ENCODE measurements at regions not wholly inside any gene's neighbourhood (a gene's known extent, or its start where the extent isn't known, plus 50 kb on each side); places are given as distances from the start of the nearest gene placed in this dataset.
"Not testable (repeated sequence)": the region's sequence is repeated elsewhere in the genome, so short reads cannot be mapped to it uniquely, and the experiment has no call there.

DNA sequence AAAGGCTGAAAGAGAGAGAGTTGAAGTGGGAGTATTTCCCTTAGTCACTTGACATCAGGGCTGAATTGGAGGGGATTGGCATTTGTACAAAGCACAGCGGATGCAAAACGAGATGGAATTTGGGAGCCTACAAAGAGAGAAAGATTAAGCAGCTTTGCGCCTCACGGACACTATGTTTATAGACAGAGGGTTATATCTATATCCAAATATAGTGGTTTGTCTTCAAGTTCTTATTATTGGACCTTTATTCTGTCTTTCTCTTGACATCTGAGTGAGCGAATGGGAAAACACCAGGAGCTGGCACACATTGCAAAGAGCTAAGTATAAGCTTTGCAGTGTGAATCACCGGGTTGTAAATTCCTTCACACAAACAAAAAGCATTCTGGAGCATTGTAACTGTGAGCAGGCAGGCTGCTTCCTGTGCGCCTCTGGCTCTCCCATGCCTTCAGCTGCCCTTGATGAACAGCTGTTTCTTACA lies 500.2 kb downstream of the STIM2 start:
- no peak for DNase-seq (ENCODE audit: low spot score)

DNA sequence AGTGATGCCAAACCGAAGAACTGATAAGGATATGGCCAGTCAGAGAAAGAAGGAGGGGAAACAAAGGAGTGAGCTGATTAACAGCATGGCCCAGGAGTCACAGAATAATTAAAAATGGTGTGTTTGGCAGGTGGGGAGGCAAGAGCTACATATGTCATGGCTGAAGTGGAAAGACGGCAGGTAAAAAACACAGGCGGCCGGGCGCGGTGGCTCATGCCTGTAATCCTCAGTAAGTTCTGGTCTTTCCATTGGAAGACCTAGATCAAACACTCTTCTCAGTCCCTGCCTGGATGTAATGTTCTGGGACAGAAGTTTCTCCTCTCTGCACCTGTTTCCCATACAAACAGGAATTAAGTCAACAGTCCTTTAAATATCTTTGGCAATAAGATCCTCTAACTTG lies 503.9 kb downstream of the STIM2 start:
- DNase-seq (ENCODE audit: low spot score): no peak

DNA sequence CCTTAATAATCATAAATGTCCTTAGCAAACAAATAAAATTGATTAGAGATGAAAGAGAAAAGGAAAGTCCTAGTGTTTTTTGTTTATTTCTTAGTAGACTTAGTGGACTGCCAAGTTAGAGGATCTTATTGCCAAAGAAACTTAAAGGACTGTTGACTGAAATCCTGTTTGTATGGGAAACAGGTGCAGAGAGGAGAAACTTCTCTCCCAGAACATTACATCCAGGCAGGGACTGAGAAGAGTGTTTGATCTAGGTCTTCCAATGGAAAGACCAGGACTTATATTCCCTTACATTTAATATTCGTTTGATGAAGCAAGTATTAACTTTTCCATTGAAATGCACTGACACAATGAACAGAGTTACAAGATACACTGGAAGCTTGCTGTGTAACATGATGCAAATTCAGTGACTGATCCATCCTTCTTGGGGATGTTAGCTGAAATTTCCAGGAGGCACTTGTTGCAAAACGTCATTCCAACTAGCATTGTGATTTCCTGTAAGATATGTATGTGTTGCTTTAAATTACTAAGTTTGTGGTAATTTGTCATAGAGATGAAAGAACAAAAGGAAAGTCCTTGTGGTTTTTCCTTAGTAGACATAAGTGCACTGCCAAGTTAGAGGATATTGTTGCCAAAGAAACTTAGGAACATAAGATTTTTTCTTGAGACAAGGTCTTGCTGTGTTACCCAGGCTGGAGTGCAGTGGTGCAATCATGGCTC lies 505.6 kb downstream of the STIM2 start:
- no peak for DNase-seq (ENCODE audit: low spot score)

DNA sequence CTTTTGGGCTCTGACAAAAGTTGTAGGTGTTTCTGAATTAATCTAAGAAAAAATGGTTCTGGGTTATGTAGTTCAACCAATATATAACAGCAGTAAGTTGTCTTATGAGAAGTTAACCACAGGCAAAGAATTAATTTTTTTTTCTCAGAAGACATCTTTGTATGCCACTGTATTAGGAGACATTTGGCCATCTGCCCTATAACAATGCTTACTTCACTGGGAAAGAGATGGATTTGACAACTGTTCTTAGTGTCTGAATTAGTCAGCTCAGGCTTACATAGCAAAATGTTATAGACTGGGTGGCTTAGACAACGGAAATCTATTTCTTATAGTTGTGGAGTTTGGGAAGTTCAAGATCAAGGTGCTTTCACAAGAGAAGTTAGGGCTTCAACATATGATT lies 508.1 kb downstream of the STIM2 start:
- no peak for DNase-seq (ENCODE audit: low spot score)

DNA sequence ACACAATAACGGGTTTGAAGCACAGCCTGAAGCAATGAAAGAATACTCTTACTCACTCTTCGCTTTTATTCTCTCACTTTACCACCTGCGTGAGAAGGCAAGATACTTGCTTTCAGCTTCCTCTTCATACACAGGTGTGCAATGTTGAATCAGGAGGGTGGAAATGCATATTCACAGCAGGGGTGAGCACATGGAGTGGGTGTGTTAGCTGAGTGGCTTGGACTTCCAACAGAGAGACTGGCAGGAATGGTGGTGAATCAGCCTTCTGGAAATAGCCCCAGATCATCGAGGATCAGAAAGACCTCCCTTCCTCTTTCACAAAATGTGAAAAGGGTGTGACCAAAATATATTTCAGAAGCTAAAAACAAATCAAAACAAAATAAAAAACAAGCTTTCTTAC lies 521.2 kb downstream of the STIM2 start:
- DNase-seq (ENCODE audit: low spot score): no peak

DNA sequence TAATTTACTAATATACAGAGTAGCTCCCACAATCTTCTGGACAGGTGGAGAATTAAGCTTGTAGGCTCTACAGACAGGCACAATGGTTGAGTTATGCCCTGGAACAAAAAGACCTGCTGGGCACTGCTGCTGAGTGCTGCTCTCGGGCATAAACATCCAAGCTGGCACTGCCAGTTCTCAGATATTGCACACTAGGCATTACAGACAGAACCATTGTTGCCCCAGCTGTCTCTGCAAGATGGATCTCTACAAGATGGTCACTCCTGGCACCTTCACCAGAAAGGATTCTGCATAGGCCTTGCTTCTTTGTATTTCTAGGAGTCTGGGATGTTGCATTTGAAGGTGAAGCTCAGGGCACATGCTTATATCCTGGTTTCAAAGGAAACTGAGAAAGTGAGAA lies 527.1 kb downstream of the STIM2 start:
- DNase-seq (ENCODE audit: low spot score): no peak

DNA sequence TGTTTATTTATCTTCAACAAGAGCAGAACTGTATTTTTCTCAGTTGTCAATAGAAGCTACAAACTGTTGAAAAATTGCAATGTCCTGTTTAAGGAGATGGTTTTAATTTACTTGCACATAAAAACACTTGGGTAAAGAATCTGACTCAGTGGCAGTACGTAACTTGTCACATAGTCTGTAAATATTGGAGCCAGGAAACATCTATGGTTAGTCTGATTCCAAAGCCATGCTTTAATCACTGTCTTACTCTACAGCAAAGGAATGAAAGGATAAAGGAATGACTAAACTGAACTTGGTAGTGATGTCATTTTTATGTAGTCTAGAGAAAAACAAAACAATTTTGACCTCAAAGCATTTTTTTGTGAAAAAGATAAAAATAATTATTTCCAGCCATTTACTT lies 537.2 kb downstream of the STIM2 start:
- no peak for DNase-seq (ENCODE audit: low spot score)

DNA sequence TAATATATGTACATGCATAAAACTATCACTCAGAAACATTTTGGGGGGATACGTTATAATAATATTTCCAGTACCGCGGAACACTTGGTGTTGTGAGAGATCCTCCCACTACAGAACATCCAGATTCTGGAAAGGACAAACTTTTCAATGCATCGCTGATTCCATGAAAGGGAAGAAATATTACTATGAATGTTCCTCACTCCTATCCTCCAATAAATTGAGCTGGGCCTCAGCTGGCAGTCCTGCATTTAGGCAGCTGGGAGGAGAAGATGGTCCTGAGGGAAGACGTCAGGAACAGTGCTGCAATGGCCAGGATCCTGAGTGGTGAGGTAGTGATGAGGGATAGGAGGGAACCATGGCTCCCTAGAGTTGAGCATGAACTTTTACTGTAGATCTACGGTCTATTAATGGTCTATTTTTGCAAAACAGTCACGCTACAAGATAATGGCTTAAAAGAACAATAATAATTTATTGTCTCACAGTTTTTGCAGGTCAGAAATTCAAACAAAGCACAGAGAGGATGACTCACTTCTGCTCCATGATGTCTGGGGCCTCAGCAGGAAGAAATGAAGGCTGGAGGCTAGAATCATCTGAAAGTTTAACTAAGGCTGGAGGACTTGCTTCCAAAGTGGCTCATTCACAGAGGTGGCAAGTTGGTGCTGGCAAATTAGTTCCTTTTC lies 538.1 kb downstream of the STIM2 start:
- DNase-seq (ENCODE audit: low spot score): no peak

DNA sequence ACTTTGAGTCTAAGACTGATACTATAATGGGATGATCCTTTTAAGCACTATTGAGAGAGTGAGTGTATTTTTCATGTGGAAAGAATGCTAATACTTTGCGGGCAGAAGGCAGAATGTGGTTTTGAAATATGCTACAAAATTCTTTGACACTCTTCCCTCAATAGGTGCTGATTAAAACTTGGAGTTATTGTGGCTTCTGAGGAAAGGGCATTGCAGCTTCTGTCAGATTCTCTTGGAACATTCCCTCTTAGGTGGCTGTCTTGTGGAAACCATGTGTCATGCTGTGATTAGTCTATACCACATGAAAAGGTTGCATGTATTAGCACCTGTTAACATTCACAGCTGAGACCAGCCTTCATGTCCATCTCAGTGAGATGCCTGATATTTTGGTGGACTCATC lies 547.0 kb downstream of the STIM2 start:
- no peak for DNase-seq (ENCODE audit: low spot score)

DNA sequence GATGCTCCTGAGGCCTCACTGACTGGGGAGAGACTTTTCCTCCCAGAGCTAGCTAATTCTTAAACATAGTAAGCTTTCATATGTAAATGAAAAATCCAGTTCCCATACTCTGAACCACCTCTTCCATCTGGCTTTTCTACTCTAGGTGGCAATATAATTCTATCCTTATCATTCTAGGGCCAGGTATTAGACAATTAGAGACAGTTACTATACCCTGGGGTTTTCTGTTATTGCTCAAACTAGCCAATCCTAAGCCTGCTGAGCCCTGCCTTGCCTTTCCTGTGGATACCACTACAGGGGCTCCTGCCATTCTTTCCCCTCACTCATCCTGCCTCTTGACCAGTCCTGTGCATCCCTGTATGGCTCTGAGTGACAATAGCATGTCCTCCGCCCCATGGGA lies 552.0 kb downstream of the STIM2 start:
- DNase-seq (ENCODE audit: low spot score): no peak

DNA sequence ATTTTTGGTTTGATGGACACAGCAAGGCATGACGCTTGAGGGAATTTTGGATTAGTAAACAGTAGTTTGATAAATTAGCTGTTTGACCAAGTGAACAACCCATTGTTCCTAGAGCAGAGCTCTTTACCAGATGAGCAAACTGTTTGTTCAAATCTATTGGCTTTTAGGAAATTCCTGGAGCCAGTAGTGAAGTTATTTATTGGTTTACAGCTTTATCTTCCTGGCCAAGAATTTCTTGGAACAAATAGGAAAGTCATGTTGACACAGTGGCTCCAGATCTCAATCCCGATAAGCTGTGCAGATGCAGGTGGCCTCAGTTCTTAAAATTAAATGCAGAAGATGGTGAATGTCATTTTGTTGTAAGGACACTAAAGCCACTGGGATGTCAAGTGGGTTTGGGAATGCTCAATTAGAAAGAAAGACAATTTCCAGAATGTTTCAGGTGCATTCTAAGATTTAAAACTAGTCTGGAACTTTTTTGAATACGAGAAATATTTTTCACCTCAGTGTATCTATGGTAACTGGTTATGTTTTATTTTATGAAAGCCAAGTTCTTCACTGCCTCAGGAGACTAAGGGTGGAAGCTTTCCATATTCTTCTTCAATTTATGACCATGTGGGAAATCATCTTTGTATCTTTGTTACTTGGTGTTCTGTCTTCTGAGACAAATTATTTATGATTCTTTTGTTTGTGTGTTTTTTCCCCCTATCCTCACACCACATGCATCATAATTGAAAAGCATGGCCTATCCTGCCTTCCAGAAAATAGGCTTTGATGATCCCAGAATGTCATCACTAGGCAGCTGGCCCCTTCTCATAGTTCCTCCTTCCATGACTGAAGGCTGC lies 554.5 kb downstream of the STIM2 start:
- DNase-seq (ENCODE audit: low spot score): no peak

DNA sequence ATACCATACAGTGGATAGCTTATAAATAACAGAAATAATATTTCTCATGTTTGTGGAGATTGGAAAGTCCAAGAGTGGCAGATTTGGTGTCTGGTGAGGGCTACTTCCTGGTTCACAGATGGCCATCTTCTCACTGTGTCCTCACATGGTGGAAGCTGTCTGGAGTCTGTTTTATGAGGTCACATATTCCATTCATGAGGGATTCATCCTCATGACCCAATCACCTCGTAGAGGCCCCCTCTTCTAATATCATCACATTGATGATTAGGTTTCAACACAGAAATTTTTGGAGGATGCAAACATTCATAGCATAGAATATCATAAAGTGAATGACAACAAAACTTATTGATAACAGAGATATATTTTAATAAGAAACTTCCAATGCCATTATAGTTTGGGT lies 568.0 kb downstream of the STIM2 start:
- DNase-seq (ENCODE audit: low spot score): no peak

DNA sequence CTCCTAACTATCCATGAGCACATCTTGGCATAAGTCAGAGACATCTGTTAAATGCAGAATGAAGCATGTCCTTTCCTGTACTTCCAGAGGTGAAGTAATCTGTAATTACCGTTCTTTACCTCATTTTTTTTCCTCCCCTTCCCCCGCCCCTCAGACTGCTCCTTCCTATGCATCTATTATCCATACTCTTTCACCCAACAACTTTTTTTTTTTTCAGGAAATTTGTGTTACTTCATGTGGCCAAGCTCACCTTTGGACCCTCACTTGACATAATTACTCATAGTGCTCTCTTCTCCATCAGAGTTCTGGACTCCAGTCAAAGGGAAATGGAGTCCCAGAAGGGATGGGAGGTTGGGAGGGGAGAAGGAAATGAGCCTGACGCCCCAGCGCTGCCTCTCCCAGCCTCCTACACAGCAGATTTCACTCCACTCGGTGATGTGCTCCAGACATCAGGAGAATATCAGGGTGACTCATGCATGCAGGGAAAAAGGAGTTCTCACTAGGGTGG lies 568.8 kb downstream of the STIM2 start:
- DNase-seq (ENCODE audit: low spot score): no peak

DNA sequence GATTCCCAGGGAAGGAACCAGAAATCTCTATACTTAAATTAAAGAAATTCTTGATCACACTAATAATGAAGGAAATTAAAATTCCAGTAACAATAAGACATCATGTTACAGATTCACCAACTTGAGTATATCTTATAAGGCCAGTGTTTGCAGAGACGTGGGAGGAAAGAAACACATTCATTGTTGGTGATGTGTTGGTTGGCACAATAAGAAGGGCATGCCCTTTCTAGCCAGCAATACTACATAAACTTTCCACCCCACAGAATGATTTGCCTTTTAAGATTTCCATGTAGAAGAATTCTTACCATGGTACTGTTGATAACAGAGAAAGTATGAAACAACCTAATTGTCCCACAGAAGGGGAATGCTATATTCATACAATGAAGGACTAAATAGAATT lies 581.5 kb downstream of the STIM2 start:
- no peak for DNase-seq (ENCODE audit: low spot score)

DNA sequence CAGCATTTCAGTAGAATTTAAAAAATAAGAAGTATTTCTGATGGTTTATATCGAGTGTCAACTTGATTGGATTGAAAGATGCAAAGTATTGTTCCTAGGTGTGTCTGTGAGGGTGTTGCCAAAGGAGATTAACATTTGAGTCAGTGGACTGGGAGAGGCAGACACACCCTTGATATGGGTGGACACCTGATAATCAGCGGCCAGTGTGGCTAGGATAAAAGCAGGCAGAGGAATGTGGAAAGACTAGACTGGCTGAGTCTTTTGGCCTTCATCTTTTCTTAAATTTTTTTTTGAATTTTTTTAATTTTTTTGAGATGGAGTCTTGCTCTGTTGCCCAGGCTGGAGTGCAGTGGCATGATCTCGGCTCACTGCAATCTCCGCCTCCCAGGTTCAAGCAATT lies 582.0 kb downstream of the STIM2 start:
- not testable (repeated sequence) for DNase-seq (ENCODE audit: low spot score)

DNA sequence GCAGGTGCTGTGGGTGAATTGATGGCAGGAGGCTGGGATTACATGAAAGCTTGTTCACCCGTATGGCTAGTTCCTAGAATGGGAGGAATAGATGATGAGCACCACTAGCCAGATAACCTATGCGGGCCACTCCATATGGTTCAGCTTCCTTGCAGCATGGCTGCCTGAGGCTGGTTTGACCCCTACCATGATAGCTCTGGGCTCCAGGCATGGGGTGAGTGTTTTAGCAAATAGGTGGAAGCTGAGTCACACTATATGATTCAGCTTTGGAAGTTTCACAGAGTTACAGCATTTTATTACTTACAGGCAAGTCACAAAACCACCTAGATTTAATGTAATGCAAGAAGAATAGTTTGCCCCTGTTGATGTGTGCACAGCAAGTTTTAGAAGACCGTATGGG lies 603.2 kb downstream of the STIM2 start:
- DNase-seq (ENCODE audit: low spot score): no peak

DNA sequence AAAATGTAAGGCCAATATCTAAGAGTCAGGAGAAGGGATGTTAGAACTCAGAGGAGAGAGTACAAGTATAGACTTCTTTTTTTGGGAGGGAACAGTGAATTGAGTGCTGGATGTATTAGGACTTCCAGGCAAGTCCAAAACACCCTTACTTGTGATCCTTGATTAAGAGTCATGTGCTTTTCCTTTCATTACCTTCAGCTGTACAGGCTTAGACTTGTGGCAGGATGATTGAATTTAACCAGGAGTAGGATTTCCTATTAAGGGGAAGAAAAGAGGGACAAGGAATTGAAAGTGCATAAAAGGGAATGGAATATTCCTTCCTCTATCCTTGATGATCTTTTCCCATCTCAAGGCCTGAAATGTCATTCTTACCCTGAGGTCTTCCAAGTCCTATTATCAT lies 606.7 kb downstream of the STIM2 start:
- no peak for DNase-seq (ENCODE audit: low spot score)

DNA sequence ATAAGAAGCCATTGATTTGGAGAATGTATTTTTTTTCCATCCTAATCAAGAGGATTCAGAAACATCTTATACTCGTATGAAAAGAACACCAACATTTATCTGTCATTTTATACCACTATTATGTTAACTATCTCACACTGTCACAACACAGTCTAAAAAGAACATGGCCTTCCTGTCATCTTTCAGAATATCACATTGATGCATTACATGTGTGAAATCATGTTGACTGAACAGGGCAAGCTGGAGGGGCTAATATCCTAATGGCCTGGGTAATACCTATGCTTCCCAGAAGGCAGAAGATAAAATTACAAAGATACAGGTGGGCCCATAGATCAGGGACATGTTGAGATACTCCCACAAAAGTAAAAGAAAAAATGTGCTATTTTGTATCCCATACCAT lies 611.7 kb downstream of the STIM2 start:
- no peak for DNase-seq (ENCODE audit: low spot score)

DNA sequence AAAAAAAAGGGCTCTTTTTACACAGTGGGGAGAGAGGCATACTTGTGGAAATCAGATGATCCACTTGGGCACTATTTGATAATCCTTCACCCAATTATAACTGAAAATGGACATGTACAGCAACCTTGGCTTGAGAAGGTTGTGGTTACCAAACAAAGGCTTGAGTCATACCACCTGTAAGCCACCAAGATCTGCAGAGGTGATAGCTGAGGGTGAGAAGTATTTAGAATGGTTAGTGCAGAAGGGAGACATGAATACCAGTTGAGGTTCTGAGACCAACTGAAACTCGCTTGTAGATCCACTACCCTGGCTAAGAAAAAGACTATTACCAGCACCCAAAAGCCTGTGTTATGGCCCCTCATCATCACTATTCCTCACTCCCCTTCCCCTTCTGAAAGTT lies 614.0 kb downstream of the STIM2 start:
- DNase-seq (ENCODE audit: low spot score): no peak

DNA sequence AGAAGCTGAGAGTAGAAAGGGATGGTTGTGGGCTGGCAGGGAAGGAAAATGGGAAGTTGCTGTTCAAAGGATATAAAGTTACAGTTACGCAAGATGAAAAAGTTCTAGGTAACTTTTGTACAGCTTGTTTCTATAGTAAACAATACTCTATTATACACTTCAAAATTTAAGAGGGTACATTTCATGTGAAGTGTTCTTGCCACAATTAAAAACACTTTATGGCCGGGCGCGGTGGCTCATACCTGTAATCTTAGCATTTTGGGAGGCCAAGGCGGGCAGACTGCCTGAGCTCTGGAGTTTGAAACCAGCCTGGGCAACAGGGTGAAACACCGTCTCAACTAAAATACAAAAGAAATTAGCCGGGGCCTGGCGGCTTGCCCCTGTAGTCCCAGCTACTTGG lies 623.6 kb downstream of the STIM2 start:
- no peak for DNase-seq (ENCODE audit: low spot score)

DNA sequence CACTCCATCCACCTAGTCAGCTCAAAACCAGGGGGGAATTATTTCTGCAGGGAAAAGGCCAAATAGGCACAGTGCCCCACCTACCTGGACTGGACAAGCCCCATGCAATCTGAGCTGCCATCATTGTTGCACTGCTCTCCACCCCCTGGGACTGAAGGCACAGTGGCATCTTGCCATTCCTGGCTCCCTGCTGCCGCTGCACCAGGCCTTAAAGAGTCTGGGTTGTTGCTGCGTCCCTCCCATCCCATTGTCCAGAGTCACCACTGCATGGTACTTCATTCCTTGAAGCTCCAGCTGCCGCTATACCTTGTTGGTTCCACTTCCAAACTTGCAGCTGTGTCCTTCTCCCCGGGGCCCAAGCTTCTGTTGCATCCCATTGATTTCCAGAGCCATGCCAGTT lies 629.7 kb downstream of the STIM2 start:
- DNase-seq (ENCODE audit: low spot score): no peak

DNA sequence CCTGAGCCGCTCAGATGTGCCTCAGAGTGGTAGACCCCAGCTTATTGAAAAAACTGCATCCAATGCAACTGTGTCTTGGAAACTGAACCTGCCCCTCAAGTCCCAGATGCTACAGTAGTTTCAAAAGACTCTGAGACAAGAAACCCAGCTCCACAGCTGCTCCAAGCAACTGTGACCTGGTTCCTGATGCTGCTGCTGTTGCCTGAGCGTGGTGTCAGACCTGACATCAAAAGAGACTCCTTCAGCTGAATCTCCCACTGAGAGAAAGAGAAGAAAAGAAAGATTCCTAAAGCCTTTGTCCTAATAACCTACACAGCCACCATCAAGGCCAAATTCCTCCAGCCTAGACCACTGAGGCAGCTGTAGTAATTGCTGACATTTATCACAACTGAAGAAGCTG lies 630.1 kb downstream of the STIM2 start:
- no peak for DNase-seq (ENCODE audit: low spot score)

DNA sequence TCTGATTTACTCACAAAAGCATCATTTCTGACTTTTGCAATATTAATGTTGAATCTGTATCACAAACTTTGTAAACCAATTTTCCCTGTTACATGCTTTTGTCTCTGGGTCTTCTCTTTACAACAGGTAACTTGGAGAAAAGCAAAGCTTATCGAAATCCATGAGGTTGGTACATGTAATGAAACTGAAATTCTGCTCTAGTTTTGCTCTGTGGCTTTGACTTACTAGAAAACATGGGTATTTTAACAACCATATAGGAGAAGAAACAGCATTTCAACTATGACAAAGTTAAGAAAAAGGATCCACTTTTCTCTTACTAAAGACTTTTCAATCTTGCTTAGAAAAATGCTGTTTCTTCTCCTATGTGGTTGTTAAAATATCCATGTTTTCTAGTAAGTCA lies 645.8 kb downstream of the STIM2 start:
- DNase-seq (ENCODE audit: low spot score): no peak

All from iPS-NIHi11 (cell line).